ENCODE measurements at regions not wholly inside any gene's neighbourhood (a gene's known extent, or its start where the extent isn't known, plus 50 kb on each side); places are given as distances from the start of the nearest gene placed in this dataset.

- DNase-seq: no peak
These were observed 200.2 kb downstream of the TTC8 start for GRCh38 chr14:89024691-89025090.

- no peak for DNase-seq
These were observed 201.2 kb downstream of the TTC8 start for GRCh38 chr14:89025561-89026236.

- DNase-seq: no peak
These were observed 202.8 kb downstream of the TTC8 start for GRCh38 chr14:89027097-89027740.

- no peak for DNase-seq
These were observed 204.1 kb downstream of the TTC8 start for GRCh38 chr14:89028462-89029134.

- no peak for DNase-seq
These were observed 205.7 kb downstream of the TTC8 start for GRCh38 chr14:89029961-89030694.

DNA sequence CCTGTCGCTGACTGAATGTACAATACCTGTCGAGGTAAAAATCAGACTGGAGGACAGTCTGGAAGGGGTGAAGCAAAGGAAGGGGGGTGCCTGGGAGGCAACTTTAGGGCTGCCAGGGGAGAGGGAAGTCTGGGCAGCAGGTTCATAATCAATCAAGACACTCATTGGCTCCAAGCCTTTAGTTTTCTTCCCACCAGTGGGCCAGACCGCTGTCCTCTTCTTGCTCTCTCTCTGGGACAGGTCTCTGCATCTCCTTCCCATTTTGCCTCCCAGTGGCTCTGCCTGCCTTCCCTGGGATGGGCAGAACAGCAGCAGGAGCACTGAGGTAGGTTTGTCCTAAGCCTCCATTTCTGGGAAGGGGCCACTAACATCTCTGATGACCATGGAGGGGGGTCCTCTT is 206.5 kb downstream of the TTC8 start:
- no peak for DNase-seq

GRCh38 chr14:89032086-89032649 is 207.7 kb downstream of the TTC8 start:
- DNase-seq: no peak

- peak; percentile 52 for DNase-seq
These were observed 209.3 kb downstream of the TTC8 start for GRCh38 chr14:89033756-89034155.

- no peak for DNase-seq
These were observed 211.9 kb downstream of the TTC8 start for GRCh38 chr14:89036371-89036770.

DNA sequence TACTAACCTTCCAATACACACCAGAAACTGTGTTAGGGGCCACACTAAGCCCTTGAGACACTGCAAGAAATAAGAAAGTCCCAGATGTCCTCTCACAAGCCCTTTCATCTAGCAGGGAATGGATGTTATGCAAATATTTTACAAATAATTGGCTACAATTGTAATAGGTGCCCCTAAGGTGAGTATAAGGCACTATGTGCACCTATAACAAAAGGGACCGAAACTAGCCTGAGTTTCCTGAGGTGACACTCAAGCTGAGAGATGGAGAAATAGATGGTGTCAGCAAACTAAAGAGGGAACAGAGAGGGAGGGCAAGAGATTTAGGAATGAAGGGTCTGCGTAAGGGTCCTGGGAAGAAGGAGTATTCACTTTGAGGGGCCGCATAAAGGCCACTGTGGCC is 212.6 kb downstream of the TTC8 start:
- no peak for DNase-seq

DNA sequence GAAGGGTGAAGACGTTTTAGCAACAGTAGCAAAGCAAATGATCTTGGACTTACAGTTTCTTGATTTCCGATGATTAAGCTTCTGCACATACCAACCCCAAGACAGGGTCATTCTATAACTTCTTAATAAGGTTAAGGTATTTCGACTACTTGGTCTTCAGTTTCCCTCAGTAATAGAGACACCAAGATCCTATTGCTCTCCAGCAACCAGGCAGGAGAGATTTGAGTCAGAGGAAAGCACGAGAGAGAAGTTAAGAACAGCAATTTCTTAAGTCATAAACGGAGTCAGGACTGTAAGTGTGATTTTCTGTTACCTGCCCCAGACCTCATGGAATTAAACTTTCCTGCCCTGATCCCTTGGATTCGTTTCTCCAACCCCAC is 215.6 kb downstream of the TTC8 start:
- DNase-seq: no peak

DNA sequence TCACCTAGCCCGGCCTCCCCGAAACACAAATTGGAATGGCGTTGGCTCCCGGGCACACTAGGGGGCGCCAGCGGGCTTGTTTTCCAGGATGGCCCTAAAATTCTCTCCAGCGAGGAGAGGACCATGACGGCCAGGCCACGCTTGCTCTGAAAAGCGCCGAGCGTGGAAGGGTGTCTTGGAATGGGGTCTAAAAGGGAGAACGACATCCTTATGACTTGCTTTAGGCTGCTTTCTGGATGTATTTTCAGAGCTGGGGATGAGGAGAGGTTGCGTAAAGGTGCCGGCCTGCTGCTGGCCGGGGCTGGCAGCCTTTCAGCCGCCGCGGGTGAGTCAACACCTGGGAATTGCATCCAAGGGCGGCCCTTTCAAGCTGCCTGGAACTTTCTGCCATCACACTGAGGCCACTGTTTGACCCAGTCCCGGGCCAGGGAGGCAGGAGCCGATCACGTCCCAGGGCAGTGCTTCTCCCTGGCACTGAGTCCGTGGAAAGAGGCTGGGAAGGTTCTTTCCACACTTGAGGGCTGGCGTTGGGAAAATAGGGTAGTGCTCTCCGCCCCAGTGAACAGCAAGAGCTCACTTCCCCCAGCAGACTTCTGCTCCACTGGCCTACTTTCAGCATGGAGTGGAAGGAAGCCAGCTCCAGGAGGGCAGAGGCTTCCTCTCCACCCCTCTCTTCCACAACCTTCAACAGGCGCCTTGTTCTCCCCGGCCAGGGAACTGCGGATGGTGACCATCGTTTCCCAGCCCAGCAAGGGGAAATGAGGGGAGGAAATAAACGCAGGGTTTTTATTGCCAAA is 216.2 kb downstream of the TTC8 start:
- DNase-seq: peak; percentile 44

DNA sequence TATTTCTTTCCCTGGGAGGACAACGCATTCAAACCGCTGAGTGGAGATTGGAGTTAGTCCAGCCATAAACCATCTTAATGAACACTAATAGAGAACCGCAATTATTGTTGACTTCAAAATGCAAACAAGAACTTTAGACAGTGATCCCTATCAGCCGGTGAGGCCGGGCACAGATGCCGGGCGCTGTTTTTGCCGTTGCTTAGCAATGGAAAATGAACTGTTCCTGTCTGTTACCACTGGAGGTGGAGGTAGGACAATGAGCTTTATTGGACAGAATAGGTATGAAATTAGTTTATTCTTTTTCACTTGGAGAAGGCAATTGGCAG is 216.8 kb downstream of the TTC8 start:
- DNase-seq: no peak

DNA sequence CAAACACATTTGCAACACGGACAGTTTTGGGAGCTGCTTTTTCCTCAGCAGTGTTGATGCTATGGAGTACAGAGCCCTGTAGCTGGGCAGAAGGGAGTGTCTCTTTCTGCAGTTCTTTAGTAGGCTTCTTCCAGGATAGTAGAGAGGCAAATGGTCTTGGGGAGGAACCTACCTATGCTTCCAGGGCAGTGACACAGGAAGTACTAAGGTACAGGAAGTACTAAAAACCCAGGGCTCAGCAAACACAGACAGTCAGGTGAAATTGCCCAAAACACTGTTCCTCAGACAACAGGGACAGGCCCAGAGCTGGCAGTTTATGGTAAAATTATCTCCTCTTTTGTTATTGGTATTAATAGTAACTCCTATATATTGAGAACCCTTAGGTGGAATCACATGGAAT is 217.6 kb downstream of the TTC8 start:
- DNase-seq: no peak

- DNase-seq: no peak
These were observed 228.9 kb downstream of the TTC8 start for GRCh38 chr14:89053303-89053702.

DNA sequence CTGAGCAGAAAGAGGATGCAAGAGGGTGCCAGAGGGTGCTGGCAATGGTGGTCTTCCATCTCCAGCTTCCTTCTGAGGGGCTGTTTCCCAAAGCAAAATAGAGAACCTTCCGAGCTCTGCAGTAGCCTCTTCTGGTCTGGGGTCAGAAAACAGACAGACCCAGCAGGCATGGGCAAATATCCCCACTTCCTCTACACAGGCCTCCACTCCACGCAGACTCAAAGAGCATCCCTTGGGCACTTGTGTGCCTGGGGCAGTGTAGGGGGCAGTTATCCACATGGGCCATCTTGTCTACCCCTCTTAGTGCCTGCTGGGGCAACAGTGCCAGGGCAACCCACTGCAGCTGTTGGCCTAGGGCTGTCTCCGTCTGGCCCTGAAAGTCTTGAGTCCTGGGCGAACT is 231.9 kb downstream of the TTC8 start:
- no peak for DNase-seq

DNA sequence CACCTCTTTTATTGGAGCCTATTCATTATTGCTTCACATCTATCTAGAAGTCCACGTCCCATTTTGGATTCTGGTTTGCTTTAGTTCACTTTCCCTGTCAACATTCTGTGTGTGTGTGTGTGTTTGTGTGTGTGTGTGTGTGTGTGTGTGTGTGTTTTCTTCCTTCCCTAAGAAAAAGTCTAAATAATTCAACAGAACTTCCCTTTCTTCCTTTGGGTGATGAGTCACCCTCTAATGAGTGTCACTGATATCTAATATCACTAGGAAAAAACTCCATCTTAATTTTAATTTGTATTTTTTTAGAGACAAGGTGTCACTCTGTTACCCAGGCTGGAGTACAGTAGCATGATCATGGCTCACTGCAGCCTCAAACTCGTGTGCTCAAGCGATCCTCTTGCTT is 234.2 kb downstream of the TTC8 start:
- no peak for DNase-seq

DNA sequence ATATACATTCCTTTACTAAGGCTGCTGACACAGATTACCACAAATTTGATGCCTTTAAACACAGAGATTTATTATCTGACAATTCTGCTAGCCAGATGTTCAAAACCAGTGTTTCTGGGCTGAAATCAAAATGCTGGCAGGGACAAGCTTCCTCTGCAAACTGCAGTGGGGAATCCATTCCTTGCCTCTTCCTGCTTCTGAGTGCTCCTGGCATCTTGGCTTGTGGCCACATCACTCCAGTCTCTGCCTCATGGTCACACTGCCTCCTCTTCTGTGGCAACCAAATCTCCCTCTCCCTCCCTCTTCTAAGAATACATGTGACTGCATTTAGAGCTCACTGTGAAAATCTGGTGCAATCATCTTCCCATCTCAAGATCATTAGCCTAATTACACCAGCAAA is 235.7 kb downstream of the TTC8 start:
- no peak for DNase-seq

DNA sequence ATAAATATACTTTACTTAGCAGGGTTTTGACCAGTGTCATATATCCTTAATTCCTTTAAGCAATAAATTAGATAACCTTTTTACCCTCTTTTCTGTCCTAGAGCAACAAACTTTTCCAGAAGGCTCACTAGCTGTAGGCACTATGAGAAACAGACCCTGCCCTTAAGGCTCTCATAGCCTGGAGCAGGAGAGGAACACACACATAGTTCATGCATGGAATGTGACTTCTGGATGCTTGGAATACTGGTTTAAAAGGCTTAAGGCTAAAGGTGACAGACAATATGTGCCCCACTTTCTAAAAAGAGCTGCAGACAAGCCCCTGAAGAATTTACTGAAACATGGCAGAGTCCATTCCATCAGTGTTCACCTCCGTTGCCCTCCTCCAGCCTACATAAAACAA is 237.2 kb downstream of the TTC8 start:
- no peak for DNase-seq

DNA sequence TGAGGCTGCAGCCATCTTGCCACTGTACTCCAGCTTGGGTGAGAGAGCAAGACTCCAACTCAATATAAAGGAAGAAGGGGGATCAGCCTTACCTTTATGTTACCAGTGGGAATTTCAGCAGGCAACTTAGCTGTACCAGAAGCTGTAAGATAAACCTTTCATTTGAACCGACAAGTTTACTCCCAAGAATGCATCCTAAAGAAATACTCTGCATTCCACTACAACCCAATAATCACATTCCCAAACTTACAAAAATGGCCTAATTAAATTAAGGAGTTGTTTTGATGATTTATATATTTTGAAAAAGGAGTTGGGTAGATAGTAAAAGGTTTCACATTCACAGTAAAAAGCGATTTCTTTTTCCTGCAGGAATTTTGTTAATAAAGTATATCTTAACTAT is 241.4 kb downstream of the TTC8 start:
- DNase-seq: no peak

DNA sequence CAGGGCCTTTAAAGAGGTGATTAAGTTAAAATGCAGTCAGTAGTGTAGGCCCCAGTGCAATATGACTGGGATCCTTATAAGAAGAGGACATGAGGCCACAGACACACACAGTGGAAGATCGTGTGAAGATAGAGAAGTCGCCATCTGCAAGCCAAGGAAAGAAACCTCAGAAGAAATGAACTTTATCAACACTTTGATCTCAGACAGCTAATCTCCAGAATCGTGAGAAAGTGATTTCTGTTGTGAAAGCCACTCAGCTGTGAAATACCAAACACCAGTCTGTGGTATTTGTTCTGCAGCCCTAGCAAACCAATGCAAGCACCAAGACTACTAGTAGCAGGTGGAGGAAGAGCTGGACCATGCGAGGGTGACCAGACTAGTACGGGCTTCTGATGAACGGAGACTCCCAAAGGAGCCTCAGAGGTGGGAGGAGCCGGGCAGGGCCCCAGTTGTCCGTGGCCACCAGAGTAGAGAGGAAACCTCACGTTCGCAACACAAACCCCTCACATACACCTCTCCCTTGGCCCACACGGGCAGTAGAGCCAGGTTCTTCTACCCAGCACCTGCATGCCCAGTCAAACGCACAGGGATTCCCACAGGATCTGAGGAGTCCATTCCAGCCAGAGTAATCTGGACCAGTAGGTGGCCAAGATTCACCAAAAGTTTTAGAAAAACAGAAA is 243.0 kb downstream of the TTC8 start:
- DNase-seq: no peak
